ENCODE measurements at regions not wholly inside any gene's neighbourhood (a gene's known extent, or its start where the extent isn't known, plus 50 kb on each side); places are given as distances from the start of the nearest gene placed in this dataset.
"Not testable (repeated sequence)": the region's sequence is repeated elsewhere in the genome, so short reads cannot be mapped to it uniquely, and the experiment has no call there.

GRCh38 chr6:26836657-26837056 lies 177.1 kb upstream of the ZNF322 start:
- DNase-seq (ENCODE audit: low read depth); H3K4me3 ChIP-seq (ENCODE audit: low read depth, low read length): not testable (repeated sequence)

GRCh38 chr6:26844823-26845222 lies 185.3 kb upstream of the ZNF322 start:
- not testable (repeated sequence) for DNase-seq (ENCODE audit: low read depth); H3K4me3 ChIP-seq (ENCODE audit: low read depth, low read length)

- DNase-seq (ENCODE audit: low read depth); H3K4me3 ChIP-seq (ENCODE audit: low read depth, low read length): not testable (repeated sequence)
These were observed 197.7 kb upstream of the ZNF322 start for GRCh38 chr6:26857289-26857688.

GRCh38 chr6:26859067-26859770 lies 199.7 kb upstream of the ZNF322 start:
- H3K4me3 ChIP-seq (ENCODE audit: low read depth, low read length); DNase-seq (ENCODE audit: low read depth): not testable (repeated sequence)

GRCh38 chr6:26859771-26860163 lies 200.2 kb upstream of the ZNF322 start:
- H3K4me3 ChIP-seq (ENCODE audit: low read depth, low read length); DNase-seq (ENCODE audit: low read depth): not testable (repeated sequence)

GRCh38 chr6:26861913-26862312 lies 202.4 kb upstream of the ZNF322 start:
- not testable (repeated sequence) for H3K4me3 ChIP-seq (ENCODE audit: low read depth, low read length)

GRCh38 chr6:26863641-26864040 lies 204.1 kb upstream of the ZNF322 start:
- H3K4me3 ChIP-seq (ENCODE audit: low read depth, low read length); DNase-seq (ENCODE audit: low read depth): not testable (repeated sequence)

More at GRCh38 chr6:26861913-26862312, 202.4 kb upstream of the ZNF322 start:
- DNase-seq (ENCODE audit: low read depth) = not testable (repeated sequence)

GRCh38 chr6:26898785-26899184 lies 239.2 kb upstream of the ZNF322 start:
- H3K4me3 ChIP-seq (ENCODE audit: low read depth, low read length); DNase-seq (ENCODE audit: low read depth): not testable (repeated sequence)

- not testable (repeated sequence) for DNase-seq (ENCODE audit: low read depth)
These were observed 264.7 kb upstream of the ZNF322 start for GRCh38 chr6:26924206-26924605.

GRCh38 chr6:26928190-26928589 lies 268.6 kb upstream of the ZNF322 start:
- not testable (repeated sequence) for DNase-seq (ENCODE audit: low read depth); H3K4me3 ChIP-seq (ENCODE audit: low read depth, low read length)

More at GRCh38 chr6:26924206-26924605, 264.7 kb upstream of the ZNF322 start:
- not testable (repeated sequence) for H3K4me3 ChIP-seq (ENCODE audit: low read depth, low read length)

- not testable (repeated sequence) for DNase-seq (ENCODE audit: low read depth); H3K4me3 ChIP-seq (ENCODE audit: low read depth, low read length)
These were observed 277.7 kb upstream of the ZNF322 start for GRCh38 chr6:26937258-26937657.

- not testable (repeated sequence) for H3K4me3 ChIP-seq (ENCODE audit: low read depth, low read length)
These were observed 291.7 kb upstream of the ZNF322 start for GRCh38 chr6:26951211-26951610.

GRCh38 chr6:26956078-26956600 lies 291.4 kb upstream of the PRSS16 start:
- peak; percentile 72 for DNase-seq (ENCODE audit: low read depth)
- peak overlapping the region; percentile 48 for H3K4me3 ChIP-seq (ENCODE audit: low read depth, low read length)

More at GRCh38 chr6:26951211-26951610, 291.7 kb upstream of the ZNF322 start:
- not testable (repeated sequence) for DNase-seq (ENCODE audit: low read depth)

GRCh38 chr6:26956601-26957184 lies 290.8 kb upstream of the PRSS16 start:
- TF ChIP-seq CTCF (IDR thresholded peaks at IDR 0.05; ENCODE audit: control insufficient read depth, extremely low read depth, insufficient read depth) = peak; percentile 63
- peak overlapping the region; percentile 48 for H3K4me3 ChIP-seq (ENCODE audit: low read depth, low read length)
- not testable (repeated sequence) for DNase-seq (ENCODE audit: low read depth)

- H3K4me3 ChIP-seq (ENCODE audit: low read depth, low read length) = peak overlapping the region; percentile 48
- DNase-seq (ENCODE audit: low read depth) = not testable (repeated sequence)
These were observed 289.9 kb upstream of the PRSS16 start for GRCh38 chr6:26957399-26958127.

- not testable (repeated sequence) for H3K4me3 ChIP-seq (ENCODE audit: low read depth, low read length); DNase-seq (ENCODE audit: low read depth)
These were observed 286.3 kb upstream of the PRSS16 start for GRCh38 chr6:26961236-26961635.
